ENCODE measurements at regions not wholly inside any gene's neighbourhood (a gene's known extent, or its start where the extent isn't known, plus 50 kb on each side); places are given as distances from the start of the nearest gene placed in this dataset.
A peak's percentile ranks its signal among the peaks of the same experiment; 100 is the strongest.

DNA sequence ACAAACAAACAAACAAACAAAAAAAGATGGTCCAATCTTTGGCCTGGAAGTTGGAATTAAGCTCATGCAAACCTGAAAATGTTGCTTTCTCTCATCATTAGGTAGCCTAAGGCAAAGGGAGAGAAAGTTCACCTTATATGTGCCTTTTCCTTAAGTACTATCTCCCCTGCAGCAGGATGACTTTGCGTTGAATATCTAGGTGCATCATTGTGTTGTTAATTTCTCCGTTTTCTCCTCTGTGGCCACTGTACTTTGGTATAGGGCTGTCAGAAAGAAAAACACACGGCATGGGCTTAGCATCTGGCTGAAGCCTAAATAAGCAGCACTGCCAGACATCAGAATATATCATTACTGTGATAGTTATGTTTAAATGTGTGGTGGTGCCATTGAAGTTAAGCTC, 345.5 kb downstream of the BCAT1 start:
- no peak for DNase-seq (ENCODE audit: low spot score)

DNA sequence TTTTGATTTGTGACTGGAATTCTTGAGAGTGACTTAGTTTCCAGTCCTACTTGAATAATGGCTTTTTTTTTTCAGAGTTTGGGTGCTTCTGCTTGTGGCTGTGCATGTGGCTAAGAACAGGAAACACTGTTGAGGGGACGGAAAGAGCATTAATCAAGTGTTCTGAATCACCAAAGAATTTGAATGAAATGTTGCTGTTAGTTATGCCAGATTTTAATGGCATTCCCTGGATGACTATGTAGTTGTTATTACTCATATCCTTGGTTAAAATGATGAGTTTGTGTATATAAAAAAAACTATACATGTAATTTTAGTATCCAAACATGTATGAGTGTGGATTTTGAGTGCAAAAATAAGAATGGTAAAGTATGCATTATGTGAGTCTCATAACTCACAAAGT, 347.9 kb downstream of the BCAT1 start:
- DNase-seq (ENCODE audit: low spot score), result no peak

DNA sequence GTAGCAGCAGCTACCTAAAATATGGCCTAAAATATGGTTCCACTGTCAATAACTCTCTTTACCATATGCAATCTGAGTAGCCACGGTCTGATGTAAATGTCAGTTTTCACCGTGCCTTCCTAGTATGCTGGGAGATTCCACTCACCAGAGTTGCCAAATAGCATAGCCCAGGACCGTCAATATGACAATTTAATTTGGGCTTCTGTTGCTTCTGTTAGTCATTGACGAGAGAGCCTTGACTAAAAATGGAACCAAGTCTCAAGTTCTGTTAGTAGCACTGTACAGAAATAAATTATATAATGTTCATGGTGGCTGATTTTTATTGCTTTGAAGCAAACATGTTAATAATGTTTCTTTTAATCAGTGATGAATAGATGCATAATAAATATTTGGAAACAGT, 348.4 kb downstream of the BCAT1 start:
- DNase-seq (ENCODE audit: low spot score), result no peak

DNA sequence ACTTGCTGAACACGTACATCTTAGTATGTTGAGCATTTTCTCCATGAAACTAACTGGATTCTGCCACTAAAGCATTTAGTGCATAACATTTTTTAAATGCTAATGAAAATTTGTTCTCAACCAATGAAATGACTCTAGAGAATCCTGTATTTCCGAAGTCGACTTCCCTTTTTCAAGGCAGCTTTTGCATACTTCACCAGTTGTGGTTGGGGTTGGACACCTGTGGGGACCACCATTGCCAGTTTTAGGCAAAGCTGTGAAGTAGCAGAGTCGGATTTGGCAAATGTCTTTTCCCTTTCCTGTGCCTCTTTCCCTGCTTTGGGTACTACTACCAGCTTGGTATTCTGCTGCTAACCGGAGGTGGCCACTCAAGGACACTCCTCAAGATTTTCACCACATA, 349.2 kb downstream of the BCAT1 start:
- DNase-seq (ENCODE audit: low spot score), result no peak

DNA sequence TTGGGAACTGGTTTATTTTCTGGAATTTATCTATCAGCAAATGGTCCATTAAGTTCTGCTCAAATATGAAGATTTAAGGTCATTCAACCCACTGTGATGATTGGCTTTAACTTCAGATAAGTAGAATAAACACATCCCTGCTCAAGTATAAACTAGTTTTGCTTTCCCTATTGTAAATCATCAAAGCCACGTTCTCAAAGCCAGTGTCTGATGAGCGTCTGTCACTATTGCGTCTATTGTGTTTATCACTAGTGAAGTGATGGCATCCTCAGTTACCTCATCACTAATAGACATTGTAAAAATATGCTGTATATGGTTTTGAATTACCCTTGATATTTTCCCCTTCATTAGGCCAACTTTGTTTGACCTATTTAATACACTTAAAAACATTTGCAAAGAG, 351.3 kb downstream of the BCAT1 start:
- DNase-seq (ENCODE audit: low spot score), result no peak

DNA sequence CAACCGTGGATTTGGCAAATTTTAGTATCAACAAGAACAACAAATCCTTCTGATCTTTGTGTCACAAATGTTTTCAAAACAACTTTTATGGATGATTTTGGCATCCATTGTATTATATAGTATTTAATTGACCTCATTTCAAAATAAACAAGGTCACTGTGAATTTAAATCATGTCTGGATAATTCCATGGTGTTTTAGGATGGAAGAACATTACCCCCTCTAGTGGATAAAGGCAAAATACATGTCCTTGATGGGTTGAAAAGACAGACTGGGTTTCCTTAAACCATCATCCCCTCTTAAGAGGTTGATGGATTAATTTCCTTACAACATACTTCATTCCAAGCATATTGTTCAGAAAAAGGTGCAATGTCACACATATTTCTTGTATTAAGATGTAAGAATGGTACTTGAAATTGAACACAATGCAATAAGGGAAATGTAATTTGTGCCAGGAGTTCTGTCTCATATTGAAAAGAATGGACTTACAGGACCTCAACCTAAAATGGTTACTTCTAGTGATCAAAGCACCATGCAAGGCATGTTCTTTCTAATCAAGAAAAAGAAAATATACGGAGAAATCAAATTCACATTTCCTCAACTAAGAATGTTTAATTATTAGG, 352.0 kb downstream of the BCAT1 start:
- no peak for DNase-seq (ENCODE audit: low spot score)

DNA sequence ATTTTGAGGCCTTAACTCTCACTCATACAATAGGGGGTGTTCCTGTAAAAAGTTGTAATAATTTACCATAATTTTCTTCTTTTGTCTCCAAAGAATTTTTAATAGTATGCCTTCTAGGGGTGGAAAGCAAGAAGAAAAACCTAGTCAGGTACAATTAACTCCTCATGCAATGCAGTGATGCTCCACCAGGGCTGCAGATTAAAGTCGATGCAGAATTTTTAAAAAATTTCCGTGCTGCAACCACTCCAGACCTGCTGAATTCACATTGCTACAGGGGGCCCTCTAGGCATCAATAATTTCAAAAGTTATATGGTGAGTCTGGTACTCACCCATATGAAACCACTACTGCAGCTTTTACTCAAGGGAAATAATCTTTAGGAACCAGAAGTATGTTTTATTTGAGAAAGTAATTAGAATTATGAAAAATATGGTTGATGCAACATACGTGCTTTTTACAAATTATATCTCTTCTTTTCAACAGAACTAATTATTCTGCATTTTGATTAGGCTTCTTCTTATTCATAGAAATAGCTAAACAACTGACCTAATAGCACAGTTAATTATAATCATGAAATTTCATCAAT, 353.2 kb downstream of the BCAT1 start:
- DNase-seq (ENCODE audit: low spot score), result no peak

DNA sequence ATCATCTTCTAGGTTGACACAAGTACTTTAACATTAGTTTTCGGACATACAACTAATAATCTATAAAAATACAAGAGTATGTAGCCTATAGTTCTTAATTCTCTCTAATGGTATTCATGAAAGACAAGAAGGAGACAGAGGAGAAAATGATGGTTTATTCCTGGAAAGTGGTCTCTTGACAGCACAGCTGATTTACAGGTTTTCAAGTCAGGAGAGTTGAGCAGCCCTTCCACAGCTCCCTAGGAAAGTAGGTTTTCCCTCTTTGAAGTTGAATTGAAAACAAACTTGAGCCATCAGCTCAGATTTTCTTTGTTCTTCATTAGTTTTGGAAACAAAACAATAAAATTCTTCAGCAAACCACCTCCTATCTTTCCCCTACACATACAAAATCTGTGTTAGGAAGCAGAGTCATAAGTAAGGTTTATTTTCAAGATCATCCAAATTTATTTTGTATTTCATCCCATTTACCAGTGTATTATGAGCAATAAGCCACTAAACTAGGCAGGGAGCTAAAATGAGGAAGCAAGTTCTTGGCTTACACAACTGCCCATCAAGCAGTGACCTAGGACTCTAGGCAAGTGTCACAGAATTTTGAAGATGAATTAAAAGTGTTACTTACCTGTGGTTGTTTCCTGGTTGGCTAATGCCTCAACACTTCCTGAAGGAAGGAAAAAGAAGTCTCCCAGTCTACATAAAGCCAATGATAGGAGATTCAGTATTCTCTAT, 357.0 kb downstream of the BCAT1 start:
- no peak for DNase-seq (ENCODE audit: low spot score)

DNA sequence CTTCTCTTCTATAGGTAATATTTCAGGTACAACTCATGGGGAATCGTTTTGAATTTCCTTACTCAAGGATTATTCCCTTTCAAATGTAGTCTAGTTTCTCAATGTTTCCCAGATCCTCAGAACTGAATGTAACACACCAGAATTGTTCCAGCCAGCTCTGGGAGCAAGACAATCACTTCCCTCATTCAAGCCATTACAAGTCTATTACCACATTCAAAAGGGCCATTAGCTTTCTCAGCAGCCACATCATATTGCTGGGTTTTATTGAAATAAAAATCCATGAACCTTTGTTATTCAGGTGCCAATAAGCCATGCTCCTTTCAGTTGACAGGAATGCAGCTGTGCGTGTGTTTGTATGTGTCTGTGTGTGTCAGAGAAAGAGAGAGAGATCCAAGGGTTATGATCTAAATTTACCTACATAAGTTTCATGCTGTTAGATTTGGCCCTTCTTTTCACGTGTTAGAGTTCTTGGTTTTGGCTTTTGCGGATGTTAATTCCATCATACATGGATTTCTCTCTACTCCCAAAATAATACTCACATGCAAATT, 357.7 kb downstream of the BCAT1 start:
- no peak for DNase-seq (ENCODE audit: low spot score)

DNA sequence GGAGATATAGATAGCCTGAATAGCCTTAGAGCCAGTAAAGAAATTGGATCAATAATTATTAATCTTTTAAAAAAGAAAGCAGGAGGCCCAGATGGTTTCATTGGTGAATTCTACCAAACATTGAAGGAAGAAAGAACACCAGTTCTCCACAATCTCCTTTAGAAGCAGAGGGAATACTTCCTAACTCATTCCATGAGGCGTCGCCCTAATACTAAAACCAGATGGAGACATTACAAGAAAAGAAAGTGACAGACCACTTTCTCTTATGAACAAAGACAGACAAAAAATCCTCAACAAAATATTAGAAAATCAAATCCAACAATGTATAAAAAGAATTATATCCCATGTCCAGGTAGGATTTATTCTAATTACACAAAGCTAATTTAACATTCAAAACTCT, 362.6 kb downstream of the BCAT1 start:
- no peak for DNase-seq (ENCODE audit: low spot score)

DNA sequence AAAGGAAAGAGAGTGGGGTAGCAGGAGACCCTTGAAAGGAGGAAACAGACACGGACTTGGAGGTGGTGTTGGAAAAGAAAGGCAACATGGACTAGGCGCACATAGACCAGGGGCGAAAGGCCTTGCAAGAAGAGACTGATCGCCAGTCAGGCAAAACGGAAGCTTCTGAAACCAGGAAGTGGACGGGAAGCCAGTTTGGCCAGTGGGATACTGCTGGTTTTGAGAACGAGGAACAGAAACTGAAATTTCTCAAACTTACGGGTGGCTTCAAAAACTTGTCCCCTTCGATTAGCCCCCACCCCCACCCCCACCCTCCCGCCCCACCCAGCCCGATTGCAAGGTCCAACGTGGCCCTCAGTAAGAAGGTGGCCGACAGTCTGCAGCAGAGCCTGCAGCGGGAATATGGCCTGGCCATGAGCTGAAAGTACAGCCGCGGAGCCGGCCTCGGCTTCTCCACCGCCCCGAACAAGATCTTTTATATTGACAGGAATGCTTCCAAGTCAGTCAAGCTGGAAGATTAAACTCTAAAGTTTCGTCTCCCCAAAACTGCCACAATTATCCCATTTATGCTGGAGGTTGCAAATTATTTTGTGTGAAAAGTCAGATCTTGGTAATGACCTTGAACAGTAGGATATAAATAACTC, 364.7 kb downstream of the BCAT1 start:
- DNase-seq (ENCODE audit: low spot score), result no peak

DNA sequence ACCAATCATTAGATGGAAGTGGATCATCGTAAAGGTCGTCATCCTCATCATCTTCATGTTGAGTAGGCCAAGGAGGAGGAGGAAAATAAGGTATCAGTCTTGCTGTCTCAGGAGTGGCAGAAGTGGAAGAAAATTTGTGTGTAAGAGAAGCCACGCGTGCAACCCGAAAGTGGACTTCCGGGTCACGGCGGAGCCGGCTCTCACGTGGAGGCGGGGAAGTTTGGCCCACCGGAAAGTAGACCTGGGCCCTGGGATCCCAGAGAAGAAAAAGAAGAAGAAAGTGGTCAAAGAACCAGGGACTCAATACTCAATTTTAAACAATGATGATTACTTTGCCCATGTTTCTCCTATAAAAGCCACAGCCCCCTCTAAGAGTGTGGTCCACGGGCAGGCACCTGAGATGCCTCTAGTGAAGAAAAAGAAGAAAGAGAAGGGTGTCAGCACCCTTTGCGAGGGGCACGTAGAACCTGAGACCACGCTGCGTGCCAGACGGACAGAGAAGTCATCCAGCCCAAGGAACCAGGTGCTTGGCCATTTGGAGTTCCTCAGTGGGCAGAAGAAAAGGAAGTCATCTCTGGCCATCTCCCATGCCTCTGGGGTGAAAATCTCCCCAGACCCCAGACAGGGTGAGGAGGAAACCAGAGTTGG, 365.8 kb downstream of the BCAT1 start:
- no peak for DNase-seq (ENCODE audit: low spot score)

DNA sequence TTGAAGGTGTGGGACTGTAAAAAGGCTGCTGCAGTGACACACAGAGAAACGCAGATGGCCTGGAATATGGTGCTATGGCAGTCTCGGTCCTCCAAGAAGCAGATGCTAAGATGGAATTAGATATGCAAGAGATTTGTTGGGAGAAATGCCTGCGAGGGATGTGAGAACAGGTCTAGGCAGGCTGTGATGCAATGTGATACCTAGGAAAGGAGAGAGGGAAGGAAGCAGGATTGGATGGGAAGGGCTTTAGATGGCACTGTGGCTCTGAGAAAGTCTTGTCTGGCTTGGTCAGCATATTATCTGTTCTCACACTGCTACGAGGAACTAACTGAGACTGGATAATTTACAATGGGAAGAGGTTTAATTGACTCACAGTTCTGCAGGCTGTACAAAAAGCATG, 374.4 kb downstream of the BCAT1 start:
- DNase-seq (ENCODE audit: low spot score), result no peak

DNA sequence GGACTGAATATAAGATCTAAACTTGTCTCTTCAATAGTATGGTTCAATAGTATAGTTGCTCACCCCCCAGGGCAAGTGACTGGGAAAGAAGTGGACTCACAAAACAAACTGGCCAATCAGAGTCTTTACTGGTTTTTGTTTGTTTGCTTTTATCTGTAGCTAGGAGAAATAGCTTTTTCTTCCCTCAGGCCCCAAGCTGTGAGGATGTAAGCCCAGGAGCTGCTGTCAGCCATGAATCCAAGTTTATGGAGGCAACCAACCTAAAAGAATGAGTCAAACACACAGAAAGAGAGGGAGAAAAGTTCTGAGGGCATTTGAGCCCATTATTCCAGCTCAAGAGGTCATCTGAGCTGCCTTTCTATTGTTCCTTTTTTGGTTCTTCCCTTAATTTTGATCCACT, 375.3 kb downstream of the BCAT1 start:
- no peak for DNase-seq (ENCODE audit: low spot score)

DNA sequence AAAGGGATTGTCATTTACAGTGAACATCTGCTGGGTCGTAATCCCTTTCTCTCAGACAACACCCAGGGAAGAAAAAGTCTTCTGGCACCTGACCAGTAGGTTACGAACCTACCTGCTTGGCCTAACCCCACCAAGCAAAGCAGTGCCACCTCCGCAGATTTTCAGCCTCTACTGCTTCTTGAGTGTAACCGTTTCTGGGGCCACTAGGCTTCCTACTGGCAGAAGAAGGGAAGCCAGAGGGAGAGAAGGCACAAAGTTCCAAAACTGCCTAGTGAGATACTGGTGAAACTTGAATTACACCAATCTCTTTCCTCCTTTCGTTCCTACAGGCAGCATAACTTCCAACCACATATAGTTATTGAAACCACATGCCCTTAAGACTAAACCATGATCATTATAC, 383.6 kb downstream of the BCAT1 start:
- DNase-seq (ENCODE audit: low spot score), result no peak

DNA sequence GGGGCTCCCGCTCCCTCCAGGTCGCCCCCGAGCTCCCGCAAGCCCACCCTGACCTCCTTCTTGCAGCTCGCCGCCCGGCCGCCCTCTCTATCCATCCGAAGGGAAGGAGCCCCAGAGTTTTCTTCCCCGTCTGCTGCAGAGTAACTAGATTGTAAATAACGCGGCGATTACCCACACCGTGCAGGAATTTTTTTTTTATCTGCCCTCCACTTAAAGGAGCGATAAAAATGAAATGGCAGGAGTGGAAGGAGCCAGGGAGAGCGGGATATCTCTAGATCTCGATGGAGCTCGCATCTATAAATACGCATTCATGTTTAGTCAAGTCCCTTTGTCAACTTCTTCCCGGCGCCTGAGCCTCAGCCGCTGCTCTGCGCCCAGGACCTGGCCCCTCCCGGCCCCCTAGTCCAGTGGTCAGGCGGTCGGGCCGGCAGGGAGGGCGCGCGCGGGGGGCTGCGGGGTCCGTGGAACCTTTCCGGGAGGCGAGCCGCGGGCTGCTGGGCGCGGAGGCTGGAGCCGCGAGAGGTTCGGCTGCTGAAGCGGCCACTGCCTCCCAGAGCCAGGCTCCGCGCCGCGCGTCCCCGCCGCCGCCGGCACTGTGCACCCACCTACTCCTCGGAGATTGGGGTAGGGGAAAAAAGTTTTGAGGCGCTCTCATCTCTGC, 386.0 kb downstream of the BCAT1 start:
- DNase-seq (ENCODE audit: low spot score), result peak; percentile 47

DNA sequence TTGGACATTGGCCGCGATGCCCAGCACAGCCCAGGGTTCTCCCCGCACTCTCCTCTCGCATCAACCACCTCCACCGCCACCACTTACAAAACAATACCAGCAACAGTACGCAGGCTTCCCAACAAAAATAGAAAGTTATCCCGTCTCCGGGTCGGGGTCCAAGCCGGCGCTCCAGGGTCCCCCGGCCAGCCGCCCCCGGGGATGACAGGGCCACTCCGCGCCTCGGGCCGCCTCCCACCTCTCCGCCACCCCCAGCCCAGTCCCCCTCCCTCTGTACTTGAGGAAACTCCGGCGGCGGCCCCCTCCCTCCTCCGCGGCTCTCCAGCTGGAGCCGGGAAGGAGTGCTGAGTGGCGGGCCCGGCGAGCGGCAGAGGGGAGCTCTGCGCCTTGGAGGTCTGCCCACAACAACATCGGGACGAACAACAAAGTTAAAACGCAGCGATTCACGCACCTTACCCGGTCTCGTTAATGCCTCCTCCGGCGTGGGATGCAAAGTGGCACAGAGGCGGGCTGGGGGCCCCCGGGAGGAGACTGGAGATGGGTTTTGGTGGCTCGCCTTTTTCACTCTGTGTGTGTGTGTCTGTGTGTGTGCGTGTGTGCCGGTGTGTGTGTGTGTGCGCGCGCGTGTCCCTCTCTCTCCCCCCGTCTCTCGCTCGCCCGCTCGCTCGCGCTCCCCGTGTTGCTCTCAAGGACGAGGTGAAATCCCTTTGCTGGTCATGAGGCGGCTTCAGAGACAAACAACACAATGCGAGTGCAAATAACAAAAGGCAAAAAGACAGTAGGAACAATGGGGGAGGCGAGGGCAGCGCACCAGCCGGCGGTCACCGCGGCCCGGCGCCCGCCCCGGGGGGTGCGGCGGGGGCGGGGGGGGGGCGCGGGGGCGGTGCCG, 386.8 kb downstream of the BCAT1 start:
- DNase-seq (ENCODE audit: low spot score), result peak; percentile 58

DNA sequence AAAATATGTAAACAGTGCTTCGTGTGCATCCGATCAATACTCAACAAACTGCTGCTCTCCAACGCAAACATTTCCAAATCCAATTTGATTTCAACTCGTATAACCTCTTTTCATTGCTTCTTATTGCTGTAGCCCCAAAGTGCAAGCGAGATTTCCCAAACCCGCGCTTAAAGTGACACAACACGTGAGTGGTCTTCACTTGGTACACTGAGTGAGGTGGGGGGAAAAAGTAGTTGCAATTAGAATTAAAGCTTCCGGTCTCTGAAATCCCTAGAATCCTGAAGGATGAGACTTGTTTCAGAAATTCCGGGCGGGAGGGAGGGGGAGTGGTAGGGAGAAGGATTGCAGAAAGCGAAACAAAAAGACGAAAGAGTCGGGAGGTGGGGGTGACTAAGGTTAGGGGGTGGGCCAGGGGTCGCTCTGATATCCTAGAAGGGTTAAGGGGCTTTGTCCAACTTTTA, 387.5 kb downstream of the BCAT1 start:
- DNase-seq (ENCODE audit: low spot score), result peak; percentile 56

DNA sequence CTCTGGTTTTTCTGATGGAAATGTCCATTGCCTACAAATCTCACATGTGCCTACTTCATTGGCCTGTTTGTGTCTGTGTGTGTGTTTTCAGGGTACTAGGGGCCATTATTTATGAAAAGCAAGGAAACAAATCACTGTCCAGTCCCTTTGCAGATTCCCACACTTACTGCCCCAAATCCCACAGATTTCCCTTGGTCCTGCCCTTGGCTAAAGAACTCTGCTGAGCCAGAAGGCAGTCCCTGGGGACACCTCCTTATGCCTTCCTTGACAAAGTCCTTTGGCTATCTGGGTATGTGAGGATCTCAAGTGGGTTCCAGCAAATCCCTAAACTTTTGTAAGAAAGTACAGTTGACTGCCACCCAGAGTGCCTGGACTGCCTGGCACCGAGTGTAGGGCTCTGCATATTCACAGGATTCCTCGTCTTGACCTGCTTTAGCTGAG, 388.1 kb downstream of the BCAT1 start:
- peak; percentile 44 for DNase-seq (ENCODE audit: low spot score)

DNA sequence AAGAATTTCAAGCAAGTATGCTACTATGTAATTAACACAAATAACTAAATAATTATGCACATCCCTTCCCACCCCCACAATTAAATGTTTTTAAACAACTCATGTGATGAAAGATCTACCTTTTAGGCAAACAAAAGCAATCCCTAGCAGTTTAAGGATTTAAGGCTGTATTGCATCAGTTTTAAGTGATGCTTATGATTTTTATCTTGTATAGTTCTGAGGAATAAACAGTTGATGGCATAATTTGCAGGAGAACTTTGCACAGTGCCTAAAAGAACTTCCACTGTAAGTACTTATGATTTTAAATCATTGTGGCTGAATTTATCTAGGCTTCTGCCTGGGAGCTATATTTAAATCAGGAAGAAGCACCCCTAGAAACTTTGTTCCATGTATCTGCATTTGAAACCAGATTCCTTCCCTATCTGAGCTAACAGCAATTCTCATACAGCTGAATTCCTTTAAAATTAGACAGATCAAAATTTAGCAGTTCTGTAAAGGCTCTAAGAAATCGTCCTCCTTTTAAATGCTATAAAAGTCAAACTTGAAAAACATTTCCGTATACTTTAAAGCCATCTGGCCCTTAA, 388.6 kb downstream of the BCAT1 start:
- DNase-seq (ENCODE audit: low spot score), result no peak

Measured in HuH-7.5 (cell line).